ENCODE measurements at regions not wholly inside any gene's neighbourhood (a gene's known extent, or its start where the extent isn't known, plus 50 kb on each side); places are given as distances from the start of the nearest gene placed in this dataset.

- no peak overlapping the region for H3K9ac ChIP-seq (ENCODE audit: low read length)
- H3K9me2 ChIP-seq (replicated peaks; ENCODE audit: low read length), result no peaks in the 10 kb centered on the region
- H3K27ac ChIP-seq (ENCODE audit: low read length), result no peak overlapping the region
- ChIA-PET POLR2A (ENCODE audit: unreplicated experiment) (no interaction called here), CTCF (no interaction called here)
- ATAC-seq (no peak), DNase-seq (no peak)
- intact Hi-C loops (cut with micrococcal nuclease), result no loop called here
- TF ChIP-seq EZH2phosphoT487 (IDR thresholded peaks at IDR 0.05; ENCODE audit: borderline replicate concordance, low read length) (no peak), CTCF (conservative IDR thresholded peaks at IDR 0.05; ENCODE audit: low read depth, low read length) (no peak), EZH2 (IDR thresholded peaks at IDR 0.05; ENCODE audit: low read length, unreplicated experiment) (no peak)
- no peaks in the 10 kb centered on the region for H3K36me3 ChIP-seq (ENCODE audit: low read depth, low read length)
- no peak overlapping the region for H3K4me3 ChIP-seq (ENCODE audit: low read length)
- H3K27me3 ChIP-seq (ENCODE audit: low read length), result no peaks in the 10 kb centered on the region
- BruUV-seq (replicated peaks), result no TSS peak
- H3K9me3 ChIP-seq (ENCODE audit: low read length), result 0 out of 2 replicates have a peak, but pooled peaks cover 5% of the 10 kb centered on the region
- no peaks in the 10 kb centered on the region for H3K4me1 ChIP-seq (ENCODE audit: insufficient read depth, low read length)
- H3F3A ChIP-seq (ENCODE audit: low read length, unreplicated experiment), result no peaks in the 10 kb centered on the region
- no peaks in the 10 kb centered on the region for H4K20me1 ChIP-seq (ENCODE audit: low read length)
- no peaks in the 10 kb centered on the region for H3K79me2 ChIP-seq (ENCODE audit: low read length)
- H2AFZ ChIP-seq (ENCODE audit: low read length), result no peak overlapping the region
- H3K4me2 ChIP-seq (ENCODE audit: low read length), result no peak overlapping the region
Observed at GRCh38 chr3:166372571-166373106, 535.4 kb upstream of the BCHE start.

- H3K36me3 ChIP-seq (ENCODE audit: low read depth, low read length), result no peaks in the 10 kb centered on the region
- no peaks in the 10 kb centered on the region; the same call in 1 of the 2 replicates for H3K4me1 ChIP-seq (ENCODE audit: insufficient read depth, low read length)
- DNase-seq (peak; percentile 17), ATAC-seq (no peak)
- 0 out of 2 replicates have a peak, but pooled peaks cover 5% of the 10 kb centered on the region for H3K9me3 ChIP-seq (ENCODE audit: low read length)
- ChIA-PET CTCF (no interaction called here), POLR2A (ENCODE audit: unreplicated experiment) (no interaction called here)
- H3K27ac ChIP-seq (ENCODE audit: low read length), result no peak overlapping the region
- no peaks in the 10 kb centered on the region for H3K27me3 ChIP-seq (ENCODE audit: low read length)
- no peak overlapping the region for H3K4me3 ChIP-seq (ENCODE audit: low read length)
- H3K9me2 ChIP-seq (replicated peaks; ENCODE audit: low read length), result no peaks in the 10 kb centered on the region
- H4K20me1 ChIP-seq (ENCODE audit: low read length), result no peaks in the 10 kb centered on the region
- no TSS peak for BruUV-seq (replicated peaks)
- no peak overlapping the region for H3K4me2 ChIP-seq (ENCODE audit: low read length)
- H3K79me2 ChIP-seq (ENCODE audit: low read length), result no peaks in the 10 kb centered on the region
- H2AFZ ChIP-seq (ENCODE audit: low read length), result no peak overlapping the region
- no peaks in the 10 kb centered on the region for H3F3A ChIP-seq (ENCODE audit: low read length, unreplicated experiment)
- H3K9ac ChIP-seq (ENCODE audit: low read length), result no peak overlapping the region
- TF ChIP-seq CTCF (conservative IDR thresholded peaks at IDR 0.05; ENCODE audit: low read depth, low read length) (no peak), EZH2 (IDR thresholded peaks at IDR 0.05; ENCODE audit: low read length, unreplicated experiment) (no peak), EZH2phosphoT487 (IDR thresholded peaks at IDR 0.05; ENCODE audit: borderline replicate concordance, low read length) (no peak)
- intact Hi-C loops (cut with micrococcal nuclease), result no loop called here
Observed at GRCh38 chr3:166367947-166368533, 530.8 kb upstream of the BCHE start.

- H3F3A ChIP-seq (ENCODE audit: low read length, unreplicated experiment), result no peaks in the 10 kb centered on the region
- no peak overlapping the region for H3K4me3 ChIP-seq (ENCODE audit: low read length)
- ChIA-PET CTCF (no interaction called here), POLR2A (ENCODE audit: unreplicated experiment) (no interaction called here)
- H3K9me3 ChIP-seq (ENCODE audit: low read length), result no peaks in the 10 kb centered on the region
- ATAC-seq (peak; percentile 94), DNase-seq (peak; percentile 46)
- H3K27ac ChIP-seq (ENCODE audit: low read length), result no peak overlapping the region
- H4K20me1 ChIP-seq (ENCODE audit: low read length), result no peaks in the 10 kb centered on the region
- no peaks in the 10 kb centered on the region; the same call in 1 of the 2 replicates for H3K4me1 ChIP-seq (ENCODE audit: insufficient read depth, low read length)
- no peak overlapping the region for H3K4me2 ChIP-seq (ENCODE audit: low read length)
- no peaks in the 10 kb centered on the region for H3K36me3 ChIP-seq (ENCODE audit: low read depth, low read length)
- no TSS peak for BruUV-seq (replicated peaks)
- intact Hi-C loops (cut with micrococcal nuclease), result no loop called here
- TF ChIP-seq CTCF (conservative IDR thresholded peaks at IDR 0.05; ENCODE audit: low read depth, low read length) (no peak), EZH2 (IDR thresholded peaks at IDR 0.05; ENCODE audit: low read length, unreplicated experiment) (no peak), EZH2phosphoT487 (IDR thresholded peaks at IDR 0.05; ENCODE audit: borderline replicate concordance, low read length) (no peak)
- H3K79me2 ChIP-seq (ENCODE audit: low read length), result no peaks in the 10 kb centered on the region
- H3K9ac ChIP-seq (ENCODE audit: low read length), result no peak overlapping the region
- no peak overlapping the region for H2AFZ ChIP-seq (ENCODE audit: low read length)
- no peaks in the 10 kb centered on the region for H3K9me2 ChIP-seq (replicated peaks; ENCODE audit: low read length)
- H3K27me3 ChIP-seq (ENCODE audit: low read length), result no peaks in the 10 kb centered on the region
Observed at GRCh38 chr3:166362698-166363097, 525.5 kb upstream of the BCHE start.
